GM10248 (cell line): ENCODE measurements at regions not wholly inside any gene's neighbourhood (a gene's known extent, or its start where the extent isn't known, plus 50 kb on each side); places are given as distances from the start of the nearest gene placed in this dataset.
"Not testable (repeated sequence)": the region's sequence is repeated elsewhere in the genome, so short reads cannot be mapped to it uniquely, and the experiment has no call there.

Experiments used
- CTCF ChIA-PET: fragments of 300-600 bp; sonication (Branson Sonifier 250); formaldehyde crosslinking; extraction: SDS; loops from one replicate; lab custom pipeline; 2021; ENCODE audit warnings: antibody characterized with exemption; lab: Yijun Ruan, JAX
- POLR2A ChIA-PET: fragments of 350-650 bp; sonication (Branson Sonifier 250); formaldehyde crosslinking; extraction: SDS; loops from one replicate; lab custom pipeline; 2020; ENCODE audit warnings: antibody characterized with exemption; lab: Yijun Ruan, JAX
- DNase-seq: peaks from one replicate; pipeline ENCODE4 v3.0.0; 2012; ENCODE audit errors: extremely low spot score
- TF ChIP-seq, protein P1 (sequence below): IDR thresholded peaks from 2 replicates; pipeline ENCODE4 v1.5.1; 2012; ENCODE audit warnings: mild to moderate bottlenecking, low read depth; ENCODE audit errors: extremely low read depth, missing control alignments, control extremely low read depth

DNA sequence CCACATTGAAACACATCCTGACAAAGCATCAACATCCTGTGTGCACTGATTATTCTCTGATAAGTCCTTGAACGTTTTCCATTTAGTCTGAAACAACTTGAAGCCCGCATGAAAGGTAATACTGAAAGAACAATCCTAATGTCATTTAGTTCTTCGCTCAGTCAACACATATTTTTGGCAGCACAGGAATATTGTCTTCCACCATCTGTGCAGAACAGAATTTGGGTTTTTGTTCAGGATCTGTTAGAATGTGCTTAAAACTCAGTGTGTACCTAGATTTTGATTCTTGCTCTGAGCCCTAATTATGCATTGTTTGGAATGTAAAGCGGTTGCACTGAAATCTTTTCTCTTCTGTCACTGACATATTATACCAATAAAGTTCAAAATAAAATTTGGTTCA is 1036.6 kb downstream of the CDH11 start:
- no peak for DNase-seq
- POLR2A ChIA-PET, result no interaction called here
- TF ChIP-seq, protein P1, sequence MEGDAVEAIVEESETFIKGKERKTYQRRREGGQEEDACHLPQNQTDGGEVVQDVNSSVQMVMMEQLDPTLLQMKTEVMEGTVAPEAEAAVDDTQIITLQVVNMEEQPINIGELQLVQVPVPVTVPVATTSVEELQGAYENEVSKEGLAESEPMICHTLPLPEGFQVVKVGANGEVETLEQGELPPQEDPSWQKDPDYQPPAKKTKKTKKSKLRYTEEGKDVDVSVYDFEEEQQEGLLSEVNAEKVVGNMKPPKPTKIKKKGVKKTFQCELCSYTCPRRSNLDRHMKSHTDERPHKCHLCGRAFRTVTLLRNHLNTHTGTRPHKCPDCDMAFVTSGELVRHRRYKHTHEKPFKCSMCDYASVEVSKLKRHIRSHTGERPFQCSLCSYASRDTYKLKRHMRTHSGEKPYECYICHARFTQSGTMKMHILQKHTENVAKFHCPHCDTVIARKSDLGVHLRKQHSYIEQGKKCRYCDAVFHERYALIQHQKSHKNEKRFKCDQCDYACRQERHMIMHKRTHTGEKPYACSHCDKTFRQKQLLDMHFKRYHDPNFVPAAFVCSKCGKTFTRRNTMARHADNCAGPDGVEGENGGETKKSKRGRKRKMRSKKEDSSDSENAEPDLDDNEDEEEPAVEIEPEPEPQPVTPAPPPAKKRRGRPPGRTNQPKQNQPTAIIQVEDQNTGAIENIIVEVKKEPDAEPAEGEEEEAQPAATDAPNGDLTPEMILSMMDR, result no peak
- CTCF ChIA-PET, result no interaction called here

GRCh38 chr16:64084706-64085105 is 1037.2 kb downstream of the CDH11 start:
- DNase-seq, result no peak
- ChIA-PET CTCF (no interaction called here), POLR2A (no interaction called here)
- TF ChIP-seq, protein P1, result no peak

- no peak for DNase-seq
- TF ChIP-seq, protein P1, result no peak
- ChIA-PET POLR2A (no interaction called here), CTCF (no interaction called here)
Observed at GRCh38 chr16:64083428-64084129, 1038.3 kb downstream of the CDH11 start.

- POLR2A ChIA-PET, result no interaction called here
- CTCF ChIA-PET, result no interaction called here
- DNase-seq, result no peak
Observed at GRCh38 chr16:64077242-64077641, 1044.6 kb downstream of the CDH11 start.

DNA sequence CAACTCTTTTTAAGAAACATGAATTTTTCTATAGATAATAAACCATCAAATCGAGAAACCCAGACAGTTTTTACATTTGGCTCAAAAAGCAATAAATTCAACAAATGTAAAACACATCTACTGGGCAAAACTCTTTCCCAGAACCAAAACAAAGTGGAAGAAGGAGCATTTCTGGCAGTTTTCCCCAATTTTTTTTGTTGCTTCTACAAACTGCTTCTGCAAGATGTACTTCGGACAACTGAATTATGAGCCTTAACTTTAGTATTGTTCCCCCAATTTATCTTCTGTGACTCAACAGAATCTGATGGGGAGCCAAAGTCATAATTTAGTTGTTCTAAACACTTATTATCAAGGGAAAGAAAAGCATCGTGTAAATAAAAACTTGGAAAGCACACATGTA is 1047.2 kb downstream of the CDH11 start:
- no peak for DNase-seq
- ChIA-PET CTCF (no interaction called here), POLR2A (no interaction called here)
- TF ChIP-seq, protein P1, result no peak

More at GRCh38 chr16:64077242-64077641, 1044.6 kb downstream of the CDH11 start:
- TF ChIP-seq, protein P1, result no peak

DNA sequence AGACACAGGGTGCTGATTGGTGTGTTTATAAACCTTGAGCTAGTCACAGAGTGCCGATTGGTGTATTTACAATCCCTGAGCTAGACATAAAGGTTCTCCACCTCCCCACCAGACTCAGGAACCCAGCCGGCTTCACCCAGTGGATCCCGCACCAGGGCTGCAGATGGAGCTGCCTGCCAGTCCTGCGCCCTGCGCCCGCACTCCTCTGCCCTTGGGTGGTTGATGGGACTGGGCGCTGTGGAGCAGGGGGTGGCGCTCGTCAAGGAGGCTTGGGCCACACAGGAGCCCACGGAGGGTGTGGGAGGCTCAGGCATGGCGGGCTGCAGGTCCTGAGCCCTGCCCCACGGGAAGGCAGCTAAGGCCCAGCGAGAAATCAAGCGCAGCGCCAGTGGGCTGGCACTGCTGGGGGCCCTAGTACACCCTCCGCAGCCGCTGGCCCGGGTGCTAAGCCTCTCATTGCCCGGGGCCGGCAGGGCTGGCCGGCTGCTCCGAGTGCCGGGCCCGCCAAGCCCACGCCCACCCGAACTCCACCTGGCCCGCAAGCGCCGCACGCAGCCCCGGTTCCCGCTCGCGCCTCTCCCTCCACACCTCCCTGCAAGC is 1049.6 kb downstream of the CDH11 start:
- POLR2A ChIA-PET, DNase-seq: not testable (repeated sequence)
- CTCF ChIA-PET, result interaction anchor here (1.6 kb wide), 1 partner anchor 12 kb away, joined by 4 read pairs; no protein-coding TSS in a partner anchor

GRCh38 chr16:64065523-64065922 is 1056.3 kb downstream of the CDH11 start:
- DNase-seq, result no peak
- ChIA-PET CTCF (interaction anchor here (1.3 kb wide), 1 partner anchor 8 kb away, joined by 3 read pairs; no protein-coding TSS in a partner anchor), POLR2A (no interaction called here)
- TF ChIP-seq, protein P1, result no peak
